Left ventricle myocardium inferior (tissue), 1 donor: ENCODE measurements at regions not wholly inside any gene's neighbourhood (a gene's known extent, or its start where the extent isn't known, plus 50 kb on each side); places are given as distances from the start of the nearest gene placed in this dataset.

ENCODE experiments used
- DNase-seq: peaks from one replicate; pipeline ENCODE4 v3.0.0-alpha.2; 2020
- H3K27ac ChIP-seq: fragments of 200-600 bp; replicated peaks from 2 replicates; pipeline ENCODE4 v1.8.0; 2021
- H3K27me3 ChIP-seq: fragments of 200-600 bp; 2 replicates; pipeline ENCODE4 v1.8.0; 2021; ENCODE audit warnings: low read depth
- H3K36me3 ChIP-seq: fragments of 200-600 bp; 2 replicates; pipeline ENCODE4 v1.8.0; 2021
- H3K4me1 ChIP-seq: fragments of 200-600 bp; 2 replicates; pipeline ENCODE4 v1.8.0; 2021
- H3K4me3 ChIP-seq: fragments of 200-600 bp; 2 replicates; pipeline ENCODE4 v1.8.0; 2021; ENCODE audit warnings: mild to moderate bottlenecking, moderate library complexity
- H3K9me3 ChIP-seq: fragments of 200-600 bp; replicated peaks from 2 replicates; pipeline ENCODE4 v1.8.0; 2021
- intact Hi-C: fragments of 100-400 bp; cut with micrococcal nuclease; formaldehyde crosslinking; loops from one replicate; pipeline ENCODE4 v1.11.0; 2022
- TF ChIP-seq, protein P1 (sequence below): fragments of 200-600 bp; IDR thresholded peaks from 2 replicates; pipeline ENCODE4 v1.8.0; 2021; ENCODE audit warnings: antibody characterized with exemption, mild to moderate bottlenecking, borderline replicate concordance
- donor health status: DM: no; HTN: yes; CAD: no; lungs with severe emphysema.

DNA sequence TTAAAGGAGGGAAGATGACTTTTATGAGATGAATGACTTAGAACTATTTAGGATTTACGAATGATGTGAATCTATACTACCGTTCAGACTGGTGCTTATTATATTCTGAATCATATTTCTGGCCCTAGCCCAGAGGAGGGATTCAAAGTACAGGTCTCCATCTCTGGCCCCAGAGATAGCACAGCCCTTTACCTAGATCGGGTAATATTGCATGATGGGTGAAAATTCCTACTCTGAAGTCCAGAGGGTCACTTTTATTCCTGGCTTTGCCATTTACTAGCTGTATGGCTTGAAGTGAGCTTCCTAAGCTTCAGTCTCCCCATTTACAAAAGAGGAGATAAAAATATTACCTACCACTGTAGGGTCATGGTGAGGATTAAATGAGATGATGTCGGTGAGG lies 135.8 kb upstream of the OSR1 start:
- Histone ChIP-seq H3K4me3 (no peak overlapping the region), H3K27me3 (no peaks in the 10 kb centered on the region), H3K4me1 (no peaks in the 10 kb centered on the region), H3K9me3 (no peaks in the 10 kb centered on the region), H3K27ac (no peak overlapping the region), H3K36me3 (no peaks in the 10 kb centered on the region)
- intact Hi-C loops, result no loop called here
- TF ChIP-seq, protein P1, sequence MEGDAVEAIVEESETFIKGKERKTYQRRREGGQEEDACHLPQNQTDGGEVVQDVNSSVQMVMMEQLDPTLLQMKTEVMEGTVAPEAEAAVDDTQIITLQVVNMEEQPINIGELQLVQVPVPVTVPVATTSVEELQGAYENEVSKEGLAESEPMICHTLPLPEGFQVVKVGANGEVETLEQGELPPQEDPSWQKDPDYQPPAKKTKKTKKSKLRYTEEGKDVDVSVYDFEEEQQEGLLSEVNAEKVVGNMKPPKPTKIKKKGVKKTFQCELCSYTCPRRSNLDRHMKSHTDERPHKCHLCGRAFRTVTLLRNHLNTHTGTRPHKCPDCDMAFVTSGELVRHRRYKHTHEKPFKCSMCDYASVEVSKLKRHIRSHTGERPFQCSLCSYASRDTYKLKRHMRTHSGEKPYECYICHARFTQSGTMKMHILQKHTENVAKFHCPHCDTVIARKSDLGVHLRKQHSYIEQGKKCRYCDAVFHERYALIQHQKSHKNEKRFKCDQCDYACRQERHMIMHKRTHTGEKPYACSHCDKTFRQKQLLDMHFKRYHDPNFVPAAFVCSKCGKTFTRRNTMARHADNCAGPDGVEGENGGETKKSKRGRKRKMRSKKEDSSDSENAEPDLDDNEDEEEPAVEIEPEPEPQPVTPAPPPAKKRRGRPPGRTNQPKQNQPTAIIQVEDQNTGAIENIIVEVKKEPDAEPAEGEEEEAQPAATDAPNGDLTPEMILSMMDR, result no peak
- no peak for DNase-seq

DNA sequence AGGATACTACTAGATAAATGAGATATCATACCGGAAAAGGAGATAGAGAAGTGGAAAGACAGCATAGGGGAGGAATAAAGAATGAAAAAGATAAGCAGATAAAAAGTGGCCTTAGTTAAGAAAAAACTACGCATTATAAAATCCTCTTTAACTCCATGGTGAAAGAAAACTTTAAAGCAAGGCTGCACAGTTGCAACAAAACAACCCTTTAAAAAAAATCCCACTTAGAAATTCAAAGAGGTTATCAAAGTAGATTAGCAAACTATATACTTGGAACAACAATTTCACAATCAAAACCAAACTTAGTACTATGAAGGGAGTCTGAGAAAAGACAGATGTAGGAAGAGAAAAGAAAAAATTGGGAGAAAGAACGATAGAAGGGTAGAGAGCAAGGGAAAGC lies 133.4 kb upstream of the OSR1 start:
- H3K4me1 ChIP-seq, result no peaks in the 10 kb centered on the region
- no peak overlapping the region for H3K27ac ChIP-seq
- H3K9me3 ChIP-seq, result no peaks in the 10 kb centered on the region
- DNase-seq, result no peak
- H3K36me3 ChIP-seq, result no peaks in the 10 kb centered on the region
- no peak overlapping the region for H3K4me3 ChIP-seq
- TF ChIP-seq, protein P1, result no peak
- no peaks in the 10 kb centered on the region for H3K27me3 ChIP-seq
- intact Hi-C loops, result no loop called here

DNA sequence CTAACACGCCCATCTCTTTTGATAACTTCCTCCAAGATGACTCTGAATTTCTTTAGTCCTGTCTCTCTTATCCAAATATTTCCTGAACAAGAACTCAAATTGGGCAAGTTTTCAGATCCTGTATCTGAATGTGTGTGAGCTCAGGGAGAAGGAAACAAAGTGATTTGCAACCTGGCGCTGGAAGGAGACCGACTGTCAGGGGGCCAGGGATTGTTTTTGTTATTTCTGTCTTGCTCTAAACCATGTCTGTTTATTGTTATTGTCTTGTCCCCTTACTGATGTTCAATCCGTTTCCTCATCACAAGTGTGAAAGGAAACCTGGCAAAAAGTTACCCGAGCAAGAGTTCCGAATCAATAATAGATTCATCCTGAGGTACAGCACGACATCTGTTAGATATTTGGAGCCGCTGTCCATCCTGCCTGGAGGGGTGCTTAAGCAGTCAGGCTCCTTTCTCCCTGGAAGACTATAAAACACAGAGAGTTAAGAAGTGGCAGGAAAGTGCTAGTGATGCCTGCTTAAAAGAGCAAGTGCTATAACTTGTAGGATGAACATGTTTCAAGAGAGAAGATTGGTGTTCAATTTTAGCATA lies 132.5 kb upstream of the OSR1 start:
- Histone ChIP-seq H3K36me3 (no peaks in the 10 kb centered on the region), H3K4me1 (no peaks in the 10 kb centered on the region), H3K27me3 (no peaks in the 10 kb centered on the region), H3K4me3 (no peak overlapping the region), H3K9me3 (no peaks in the 10 kb centered on the region), H3K27ac (no peak overlapping the region)
- DNase-seq, result no peak
- intact Hi-C loops, result no loop called here
- TF ChIP-seq, protein P1, result no peak

DNA sequence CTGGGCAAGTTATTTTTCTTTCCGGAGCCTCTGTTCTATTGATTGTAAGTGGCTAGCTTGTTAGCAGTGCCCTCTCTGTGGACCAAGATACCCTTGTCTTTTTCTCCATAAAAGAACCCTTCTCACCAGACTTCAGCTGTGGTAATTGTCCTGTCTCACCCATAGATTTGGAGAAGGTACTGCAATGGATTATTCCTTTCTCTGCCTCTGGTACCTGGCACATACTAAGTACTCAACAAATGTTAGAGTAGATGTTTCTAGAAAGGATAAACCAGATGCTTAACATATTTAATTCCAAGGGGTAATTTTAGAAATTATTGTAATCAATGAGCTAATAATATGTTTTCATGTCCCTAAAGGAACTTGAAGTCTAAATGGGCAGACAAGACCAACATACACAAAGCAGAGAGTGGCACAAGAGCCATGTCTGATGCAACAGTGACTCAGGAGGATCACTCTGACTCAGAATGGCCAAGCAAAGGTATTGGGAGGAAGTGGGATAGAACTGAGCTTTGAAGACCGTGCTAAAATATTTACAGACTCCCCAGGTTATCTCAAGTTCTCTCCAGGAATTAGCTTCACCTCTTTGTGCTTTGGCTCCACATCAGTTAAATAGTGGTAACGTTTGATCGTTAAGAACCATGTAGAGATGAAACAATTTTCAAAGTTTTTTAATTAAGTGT lies 129.7 kb upstream of the OSR1 start:
- no peaks in the 10 kb centered on the region for H3K9me3 ChIP-seq
- no peak for DNase-seq
- H3K4me3 ChIP-seq, result no peak overlapping the region
- no peaks in the 10 kb centered on the region for H3K4me1 ChIP-seq
- intact Hi-C loops, result no loop called here
- H3K36me3 ChIP-seq, result no peaks in the 10 kb centered on the region
- TF ChIP-seq, protein P1, result no peak
- H3K27ac ChIP-seq, result no peak overlapping the region
- no peaks in the 10 kb centered on the region for H3K27me3 ChIP-seq

DNA sequence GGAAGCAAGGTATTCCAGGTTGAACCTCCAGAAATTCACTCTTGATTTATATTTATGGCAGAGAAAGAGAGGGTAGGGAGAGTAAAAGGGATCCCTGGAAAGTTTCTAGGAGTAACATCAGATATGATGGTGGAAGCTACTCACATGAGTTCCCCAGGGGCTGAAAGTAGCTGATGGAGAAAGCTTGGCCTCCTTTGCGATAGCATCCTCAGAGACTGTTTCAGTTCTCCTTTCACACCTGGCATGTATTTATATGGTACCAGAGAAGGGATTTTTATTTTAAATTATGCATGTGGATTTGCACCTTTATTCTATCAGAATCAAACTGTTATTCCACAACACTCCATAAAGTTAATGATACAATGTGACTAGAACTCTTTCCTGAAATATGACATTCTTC lies 126.3 kb upstream of the OSR1 start:
- DNase-seq, result no peak
- no peaks in the 10 kb centered on the region for H3K4me1 ChIP-seq
- TF ChIP-seq, protein P1, result no peak

More for the DNA sequence above, 126.3 kb upstream of the OSR1 start:
- Histone ChIP-seq H3K36me3 (no peaks in the 10 kb centered on the region), H3K9me3 (no peaks in the 10 kb centered on the region), H3K27ac (no peak overlapping the region), H3K27me3 (no peaks in the 10 kb centered on the region), H3K4me3 (no peak overlapping the region)
- intact Hi-C loops, result no loop called here
